Loucy (cell line): ENCODE measurements at regions not wholly inside any gene's neighbourhood (a gene's known extent, or its start where the extent isn't known, plus 50 kb on each side); places are given as distances from the start of the nearest gene placed in this dataset.

Experiments
- H2AFZ ChIP-seq: fragments of 200-600 bp; sonication (generic); 2 replicates; pipeline ENCODE4 v1.6.0; 2016; ENCODE audit warnings: antibody characterized with exemption, mild to moderate bottlenecking, low read length, moderate library complexity
- H3F3A ChIP-seq: fragments of 200-600 bp; 2 replicates; pipeline ENCODE4 v1.6.0; 2016; ENCODE audit warnings: antibody characterized with exemption, low read depth, mild to moderate bottlenecking
- H3K27me3 ChIP-seq: fragments of 200-600 bp; sonication (generic); 2 replicates; pipeline ENCODE4 v1.6.1; 2014; ENCODE audit warnings: low read length, mild to moderate bottlenecking; ENCODE audit not compliant: insufficient read depth, poor library complexity, severe bottlenecking
- H3K36me3 ChIP-seq: fragments of 200-600 bp; sonication (generic); 2 replicates; pipeline ENCODE4 v1.6.1; 2016; ENCODE audit warnings: low read length; ENCODE audit not compliant: insufficient read depth
- H3K4me1 ChIP-seq: fragments of 200-600 bp; sonication (generic); 2 replicates; pipeline ENCODE4 v1.5.1; 2014; ENCODE audit warnings: low read length, mild to moderate bottlenecking; ENCODE audit not compliant: insufficient read depth, poor library complexity, severe bottlenecking
- H3K4me2 ChIP-seq: fragments of 200-600 bp; sonication (generic); 2 replicates; pipeline ENCODE4 v1.6.0; 2014; ENCODE audit warnings: antibody characterized with exemption, low read length, low read depth, mild to moderate bottlenecking; ENCODE audit not compliant: poor library complexity, severe bottlenecking
- H3K4me3 ChIP-seq: fragments of 200-600 bp; sonication (generic); 2 replicates; pipeline ENCODE4 v1.5.1; 2014; ENCODE audit warnings: low read length, mild to moderate bottlenecking, mixed read lengths; ENCODE audit not compliant: poor library complexity, severe bottlenecking
- H3K79me2 ChIP-seq: fragments of 200-600 bp; sonication (generic); 2 replicates; pipeline ENCODE4 v1.6.1; 2014; ENCODE audit warnings: low read length; ENCODE audit not compliant: insufficient read depth
- H3K9ac ChIP-seq: fragments of 200-600 bp; sonication (generic); 2 replicates; pipeline ENCODE4 v1.6.0; 2014; ENCODE audit warnings: mild to moderate bottlenecking, low read depth, low read length, moderate library complexity; ENCODE audit not compliant: poor library complexity, severe bottlenecking
- H3K9me2 ChIP-seq: fragments of 200-600 bp; sonication (generic); replicated peaks from 2 replicates; pipeline ENCODE4 v1.6.1; 2016; ENCODE audit warnings: low read depth, low read length, mixed read lengths
- H3K9me3 ChIP-seq: fragments of 200-600 bp; sonication (generic); 2 replicates; pipeline ENCODE4 v1.6.1; 2014; ENCODE audit warnings: mild to moderate bottlenecking, antibody characterized with exemption, low read length, low read depth; ENCODE audit not compliant: insufficient read depth
- H4K20me1 ChIP-seq: fragments of 200-600 bp; sonication (generic); 2 replicates; pipeline ENCODE4 v1.6.0; 2014; ENCODE audit warnings: antibody characterized with exemption, low read length, mild to moderate bottlenecking; ENCODE audit not compliant: insufficient read depth, poor library complexity, severe bottlenecking
- EZH2phosphoT487 ChIP-seq: fragments of 200-600 bp; IDR thresholded peaks from 2 replicates; pipeline ENCODE4 v1.6.1; 2018; ENCODE audit warnings: antibody characterized with exemption, mild to moderate bottlenecking, moderate library complexity, borderline replicate concordance
- TF ChIP-seq, protein P1 (sequence below): fragments of 200-600 bp; sonication (generic); conservative IDR thresholded peaks from 2 replicates; pipeline ENCODE4 v1.5.1; 2014; ENCODE audit warnings: mild to moderate bottlenecking, antibody characterized with exemption, low read length

DNA sequence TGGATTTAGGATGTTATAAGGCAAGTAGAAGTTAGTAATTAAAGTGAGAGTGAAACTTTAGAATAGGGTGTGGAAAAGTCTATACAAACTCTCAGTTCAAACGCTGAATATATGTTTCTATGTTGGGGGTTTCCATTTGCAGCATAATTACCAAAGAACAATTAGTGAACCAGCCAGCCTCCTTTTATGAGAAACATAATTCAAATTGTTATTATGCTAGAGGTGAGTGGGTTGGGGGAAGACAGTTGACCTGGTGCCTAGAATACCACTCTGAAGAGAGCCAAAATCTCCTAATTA, 435.8 kb downstream of the MDFIC start:
- Histone ChIP-seq H3K79me2 (no peaks in the 10 kb centered on the region), H2AFZ (no peak overlapping the region), H3K4me2 (no peak overlapping the region), H3K9me2 (no peaks in the 10 kb centered on the region), H3K36me3 (no peaks in the 10 kb centered on the region), H3K4me1 (no peaks in the 10 kb centered on the region), H3K9ac (no peak overlapping the region), H4K20me1 (no peaks in the 10 kb centered on the region), H3F3A (no peaks in the 10 kb centered on the region), H3K4me3 (no peak overlapping the region), H3K27me3 (no peaks in the 10 kb centered on the region), H3K9me3 (no peaks in the 10 kb centered on the region)
- no peak for TF ChIP-seq EZH2phosphoT487
- TF ChIP-seq, protein P1, sequence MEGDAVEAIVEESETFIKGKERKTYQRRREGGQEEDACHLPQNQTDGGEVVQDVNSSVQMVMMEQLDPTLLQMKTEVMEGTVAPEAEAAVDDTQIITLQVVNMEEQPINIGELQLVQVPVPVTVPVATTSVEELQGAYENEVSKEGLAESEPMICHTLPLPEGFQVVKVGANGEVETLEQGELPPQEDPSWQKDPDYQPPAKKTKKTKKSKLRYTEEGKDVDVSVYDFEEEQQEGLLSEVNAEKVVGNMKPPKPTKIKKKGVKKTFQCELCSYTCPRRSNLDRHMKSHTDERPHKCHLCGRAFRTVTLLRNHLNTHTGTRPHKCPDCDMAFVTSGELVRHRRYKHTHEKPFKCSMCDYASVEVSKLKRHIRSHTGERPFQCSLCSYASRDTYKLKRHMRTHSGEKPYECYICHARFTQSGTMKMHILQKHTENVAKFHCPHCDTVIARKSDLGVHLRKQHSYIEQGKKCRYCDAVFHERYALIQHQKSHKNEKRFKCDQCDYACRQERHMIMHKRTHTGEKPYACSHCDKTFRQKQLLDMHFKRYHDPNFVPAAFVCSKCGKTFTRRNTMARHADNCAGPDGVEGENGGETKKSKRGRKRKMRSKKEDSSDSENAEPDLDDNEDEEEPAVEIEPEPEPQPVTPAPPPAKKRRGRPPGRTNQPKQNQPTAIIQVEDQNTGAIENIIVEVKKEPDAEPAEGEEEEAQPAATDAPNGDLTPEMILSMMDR, result no peak

DNA sequence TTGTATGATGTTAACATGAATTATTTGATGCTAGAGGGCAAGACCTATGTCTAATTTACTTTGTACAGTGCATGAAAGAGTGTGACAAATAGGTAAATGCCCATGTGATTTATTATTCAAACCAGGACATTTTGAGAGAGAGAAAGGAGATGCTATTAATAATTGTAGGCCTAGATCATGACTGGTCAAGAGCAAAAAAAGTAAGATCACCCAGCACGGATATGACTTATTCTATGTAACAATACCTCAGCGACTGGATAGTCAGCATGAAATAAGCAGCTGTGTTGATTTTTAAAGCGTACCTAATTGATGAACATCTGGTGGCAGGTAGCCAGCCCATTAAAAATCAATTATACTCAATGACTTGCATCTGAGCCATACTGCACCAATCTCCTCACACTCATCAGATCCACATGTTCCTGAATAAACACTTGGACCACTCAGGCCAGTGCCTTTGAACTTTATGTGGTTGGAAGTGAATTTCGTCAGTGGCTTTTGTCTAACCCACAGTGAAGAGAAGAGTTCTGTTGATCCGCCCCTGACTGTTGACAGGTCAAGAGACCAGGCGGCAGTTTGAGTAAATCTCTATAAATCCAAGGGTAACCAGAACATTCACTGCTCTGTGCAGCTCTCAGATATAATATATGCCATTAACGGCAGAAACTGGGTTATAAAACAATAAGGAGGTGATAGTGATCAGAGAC, 435.3 kb downstream of the MDFIC start:
- no peaks in the 10 kb centered on the region for H4K20me1 ChIP-seq
- no peaks in the 10 kb centered on the region for H3K4me1 ChIP-seq
- no peaks in the 10 kb centered on the region for H3K79me2 ChIP-seq
- no peaks in the 10 kb centered on the region for H3K27me3 ChIP-seq
- H3K9me3 ChIP-seq, result no peaks in the 10 kb centered on the region
- no peaks in the 10 kb centered on the region for H3K36me3 ChIP-seq
- H3K9me2 ChIP-seq, result no peaks in the 10 kb centered on the region
- no peak overlapping the region for H3K4me3 ChIP-seq
- H3K9ac ChIP-seq, result no peak overlapping the region
- H3F3A ChIP-seq, result no peaks in the 10 kb centered on the region
- H2AFZ ChIP-seq, result no peak overlapping the region
- TF ChIP-seq EZH2phosphoT487, result no peak
- TF ChIP-seq, protein P1, result no peak
- no peak overlapping the region for H3K4me2 ChIP-seq

DNA sequence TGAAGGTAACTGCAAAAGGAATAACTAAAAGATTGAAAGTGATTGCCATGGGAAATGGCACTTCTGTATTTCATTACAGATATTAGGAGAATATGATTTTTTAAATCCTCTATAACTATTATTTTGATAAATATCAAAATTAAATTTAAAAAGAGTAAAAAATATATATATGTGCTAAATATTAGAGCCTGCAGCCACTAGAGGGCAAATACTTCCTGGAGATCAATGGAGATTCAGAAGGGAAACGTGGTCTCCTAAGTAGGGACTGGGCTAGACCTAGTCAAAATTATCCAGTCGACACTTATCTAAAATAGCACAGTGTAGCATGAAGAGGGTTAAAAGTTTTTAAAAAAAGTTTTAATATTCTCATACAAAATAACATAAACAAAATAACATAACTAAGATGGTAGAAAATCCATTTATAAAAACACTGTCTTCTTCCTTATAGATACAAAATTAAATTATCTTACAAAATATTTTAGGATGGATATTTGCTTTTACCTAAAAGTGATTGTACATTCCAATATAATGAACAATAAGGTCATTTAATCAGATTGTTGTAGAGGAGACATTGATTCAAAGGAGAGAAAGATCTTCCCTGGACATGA, 434.3 kb downstream of the MDFIC start:
- no peaks in the 10 kb centered on the region for H3F3A ChIP-seq
- no peak overlapping the region for H3K9ac ChIP-seq
- no peak overlapping the region for H3K4me3 ChIP-seq
- no peak for TF ChIP-seq EZH2phosphoT487
- TF ChIP-seq, protein P1, result peak; percentile 44
- H2AFZ ChIP-seq, result no peak overlapping the region
- H4K20me1 ChIP-seq, result no peaks in the 10 kb centered on the region
- no peaks in the 10 kb centered on the region for H3K79me2 ChIP-seq
- no peaks in the 10 kb centered on the region for H3K4me1 ChIP-seq
- no peak overlapping the region for H3K4me2 ChIP-seq
- no peaks in the 10 kb centered on the region for H3K9me2 ChIP-seq
- no peaks in the 10 kb centered on the region for H3K36me3 ChIP-seq
- H3K9me3 ChIP-seq, result no peaks in the 10 kb centered on the region
- H3K27me3 ChIP-seq, result no peaks in the 10 kb centered on the region
